Left hindlimb (tissue), 1 donor: ENCODE measurements at regions not wholly inside any gene's neighbourhood (a gene's known extent, or its start where the extent isn't known, plus 50 kb on each side); places are given as distances from the start of the nearest gene placed in this dataset.
"Not testable (repeated sequence)": the region's sequence is repeated elsewhere in the genome, so short reads cannot be mapped to it uniquely, and the experiment has no call there.

Experiments used
- DNase-seq: peaks from one replicate; pipeline ENCODE4 v3.0.0-alpha.2; 2018

DNA sequence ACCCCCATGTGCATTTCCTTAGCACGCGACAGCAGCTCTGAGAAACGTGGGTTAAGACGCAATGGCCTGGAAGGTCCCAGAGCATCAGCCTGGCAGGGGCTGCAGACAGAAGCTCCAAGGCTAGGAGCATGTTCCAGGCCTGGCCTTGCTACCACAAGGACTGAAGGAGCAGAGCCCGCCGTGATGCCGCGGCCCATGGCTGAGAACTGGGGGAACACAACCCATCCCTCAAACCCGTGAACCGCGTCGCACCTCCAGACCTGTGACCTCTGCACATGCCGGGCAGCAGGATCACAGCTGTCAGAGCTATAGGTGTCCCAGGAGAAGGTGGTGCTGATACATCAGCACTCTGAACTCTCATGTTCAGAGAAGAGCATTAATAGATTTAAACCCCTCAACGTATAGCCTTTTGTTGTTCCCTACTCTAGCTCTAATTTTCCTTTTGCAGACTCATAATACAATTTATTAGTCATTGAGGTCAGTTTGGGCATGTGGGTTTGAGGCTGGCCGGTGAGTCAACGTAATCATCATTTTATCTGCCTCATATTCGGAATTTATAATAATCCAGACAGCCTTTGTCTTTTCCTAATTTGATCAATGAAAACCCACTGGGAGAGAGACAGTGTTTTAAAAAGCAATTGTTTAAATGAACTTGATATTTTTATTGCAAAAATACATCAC lies 222.5 kb upstream of the TCERG1L start:
- no peak for DNase-seq

DNA sequence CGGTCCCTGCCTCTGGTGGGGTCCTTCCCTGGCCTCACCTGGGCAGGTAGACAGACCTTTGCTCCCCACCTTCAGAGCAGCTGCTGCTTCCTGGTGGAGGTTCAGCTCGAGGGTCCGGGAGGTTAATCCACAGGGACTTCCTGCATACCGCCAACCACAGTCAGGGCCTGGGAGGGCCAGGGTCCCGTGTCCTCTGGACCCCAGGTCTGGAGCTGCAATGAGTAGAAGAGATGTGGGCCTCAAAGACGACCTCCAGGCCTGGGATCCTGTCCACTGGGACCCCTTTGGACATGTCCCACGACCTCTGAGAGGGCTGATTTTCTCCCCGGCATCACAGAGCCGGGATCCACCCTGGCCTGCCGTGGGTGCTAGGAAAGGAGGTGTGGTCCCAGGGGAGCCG lies 223.3 kb upstream of the TCERG1L start:
- no peak for DNase-seq

DNA sequence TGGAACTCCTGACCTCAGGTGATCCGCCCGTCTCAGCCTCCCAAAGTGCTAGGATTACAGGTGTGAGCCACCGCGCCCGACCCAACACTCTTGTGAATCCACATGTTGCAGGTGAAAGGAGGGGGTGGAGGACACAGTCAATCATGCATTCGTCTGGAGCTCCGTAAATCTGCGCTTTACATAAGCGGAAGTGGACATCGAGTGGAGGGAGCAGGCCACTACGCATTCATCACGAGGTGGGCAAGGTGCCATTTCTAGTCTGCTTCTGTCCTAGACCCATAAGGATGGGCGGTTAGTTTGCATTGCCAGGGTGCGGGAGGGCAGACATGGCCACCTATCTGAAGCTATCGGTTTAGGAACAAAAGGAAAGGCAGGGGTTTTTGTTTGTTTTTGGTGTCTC lies 225.2 kb upstream of the TCERG1L start:
- no peak for DNase-seq

DNA sequence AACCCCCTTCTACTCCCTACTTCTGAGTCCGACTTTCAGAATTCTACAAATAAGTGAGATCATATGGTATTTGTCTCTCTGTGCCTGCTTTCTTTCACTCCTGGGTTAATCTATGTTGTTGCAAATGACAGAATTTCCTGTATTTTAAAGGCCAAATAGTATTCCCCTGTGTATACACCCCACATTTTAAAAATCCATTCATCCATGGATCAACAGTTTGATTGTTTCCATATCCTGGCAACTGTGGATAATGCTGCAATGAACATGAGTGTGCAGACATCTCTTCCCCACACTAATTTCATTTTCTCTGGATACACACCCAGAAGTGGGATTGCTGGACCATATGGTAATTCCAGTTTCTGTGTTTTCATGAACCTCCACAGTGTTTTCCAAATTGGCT lies 225.8 kb upstream of the TCERG1L start:
- DNase-seq = no peak

DNA sequence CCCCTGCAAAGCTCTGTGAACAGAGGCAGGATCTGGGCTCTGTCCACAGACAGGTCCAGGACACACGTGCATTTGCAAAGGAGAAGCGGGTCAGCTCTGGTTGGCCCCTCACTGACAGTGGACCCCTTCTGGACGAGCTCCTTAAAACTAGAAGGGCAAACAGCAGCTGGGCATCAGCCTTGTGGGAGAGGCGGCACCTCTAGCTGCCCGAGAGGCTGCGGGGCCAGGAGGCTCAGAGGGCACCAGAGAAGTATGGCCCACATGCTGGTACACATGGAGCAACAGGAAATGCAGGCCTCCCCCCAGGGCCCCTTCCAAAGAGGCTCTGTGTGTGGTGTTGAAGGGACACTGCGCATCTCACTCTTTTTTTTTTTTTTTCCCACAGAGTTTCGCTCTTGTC lies 233.0 kb upstream of the TCERG1L start:
- DNase-seq = no peak

DNA sequence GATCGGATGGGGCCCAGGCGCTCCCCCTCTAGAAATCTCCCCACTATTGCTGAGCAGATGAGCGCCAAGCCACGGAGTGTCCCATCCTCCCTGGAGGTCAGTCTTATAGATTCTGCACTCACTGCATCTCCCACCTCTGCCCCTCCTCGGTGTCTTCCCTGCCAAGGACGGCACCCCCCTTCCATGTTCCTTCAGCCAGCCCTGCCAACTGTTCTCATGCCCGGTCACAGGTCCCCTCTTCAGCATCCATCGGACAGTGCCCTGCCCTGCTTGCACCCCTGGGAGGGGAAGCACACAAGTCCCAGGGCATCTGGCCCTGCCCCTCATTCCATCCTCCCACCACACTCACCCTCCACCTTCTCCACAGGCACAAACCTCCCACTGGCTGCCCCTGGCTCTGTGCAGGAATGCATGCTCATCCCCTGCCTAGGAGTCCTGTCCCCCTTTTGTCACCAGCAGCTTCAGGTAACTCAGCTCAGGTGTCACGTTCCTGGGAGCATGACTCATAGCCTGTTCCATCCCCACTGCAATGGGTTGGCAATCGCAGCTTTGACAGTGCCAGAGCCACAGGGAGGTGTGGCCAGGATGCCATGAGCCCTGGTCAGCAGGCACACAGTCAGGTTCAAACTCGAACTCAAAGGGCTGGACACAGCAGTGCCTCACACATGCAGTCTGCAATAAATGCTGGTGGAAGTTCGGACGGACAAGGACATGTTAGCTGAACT lies 234.7 kb upstream of the TCERG1L start:
- DNase-seq = no peak

DNA sequence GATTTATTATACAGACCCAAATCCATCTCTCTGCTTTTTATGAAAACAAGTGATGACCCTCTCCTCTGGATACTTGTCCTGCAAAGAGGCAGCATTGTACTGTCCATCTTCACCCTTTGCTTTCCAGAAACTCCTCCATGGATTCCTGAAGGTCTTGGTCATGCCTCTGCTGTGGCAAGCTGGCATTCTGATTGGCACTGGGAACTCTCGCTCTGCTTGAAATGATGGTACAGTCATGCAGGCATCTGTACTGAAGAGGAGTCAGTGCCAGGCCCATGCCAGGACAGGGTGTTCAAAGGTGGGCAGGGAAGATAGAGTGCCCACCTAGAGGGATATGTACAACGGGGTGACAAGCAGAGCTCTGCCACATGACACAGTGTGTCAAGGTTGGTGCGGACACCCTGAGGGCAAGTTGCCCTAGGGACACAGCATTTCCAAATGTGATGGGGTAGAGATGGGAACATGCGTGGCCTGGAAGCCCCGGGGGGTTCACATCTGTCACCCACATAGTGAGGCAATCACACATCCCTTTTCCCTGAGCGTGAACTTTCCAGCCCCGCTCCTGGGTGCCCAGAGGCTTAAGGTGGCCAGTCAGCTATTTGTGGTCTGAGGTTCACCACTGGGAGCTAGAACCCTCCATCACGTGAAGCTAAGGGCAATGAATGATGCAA lies 235.7 kb upstream of the TCERG1L start:
- DNase-seq = no peak

DNA sequence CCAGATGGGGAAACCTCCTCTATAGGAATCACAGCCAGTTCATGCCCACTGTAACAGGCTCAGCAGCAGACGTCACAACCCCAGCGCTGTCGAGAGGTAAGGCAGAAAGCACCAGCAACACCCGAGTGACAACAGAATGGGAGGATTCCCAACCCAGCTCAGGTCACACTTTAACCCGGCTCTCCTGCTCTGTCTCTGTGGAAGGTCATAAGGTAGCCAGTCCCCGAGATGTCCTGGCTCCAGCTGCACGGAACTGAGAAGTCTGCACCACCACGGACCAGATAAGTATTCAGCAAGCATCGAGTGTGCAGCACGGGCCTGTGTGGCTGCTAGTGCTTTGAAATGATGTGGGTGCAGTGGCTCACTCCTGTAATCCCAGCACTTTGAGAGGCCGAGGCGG lies 236.7 kb upstream of the TCERG1L start:
- DNase-seq = no peak

DNA sequence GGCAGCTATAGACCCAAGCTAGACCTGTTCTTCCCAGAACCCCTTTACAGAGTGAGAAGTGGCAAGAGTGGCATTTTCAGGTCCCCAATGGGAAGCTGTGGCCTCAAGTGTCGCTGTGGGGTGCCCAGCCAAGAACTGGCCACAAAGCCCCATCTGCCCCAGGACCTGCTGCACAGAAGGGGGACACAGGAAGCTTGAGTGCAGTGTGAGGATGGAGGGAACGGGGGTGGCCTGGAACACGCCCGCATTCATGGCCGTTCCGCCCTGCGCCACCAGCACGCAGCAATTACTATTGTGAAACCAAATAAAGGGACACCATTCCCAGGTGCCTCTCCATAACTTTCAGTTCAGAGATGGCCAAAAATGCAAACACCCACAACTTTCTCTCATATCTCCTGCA lies 237.6 kb upstream of the TCERG1L start:
- DNase-seq = no peak

DNA sequence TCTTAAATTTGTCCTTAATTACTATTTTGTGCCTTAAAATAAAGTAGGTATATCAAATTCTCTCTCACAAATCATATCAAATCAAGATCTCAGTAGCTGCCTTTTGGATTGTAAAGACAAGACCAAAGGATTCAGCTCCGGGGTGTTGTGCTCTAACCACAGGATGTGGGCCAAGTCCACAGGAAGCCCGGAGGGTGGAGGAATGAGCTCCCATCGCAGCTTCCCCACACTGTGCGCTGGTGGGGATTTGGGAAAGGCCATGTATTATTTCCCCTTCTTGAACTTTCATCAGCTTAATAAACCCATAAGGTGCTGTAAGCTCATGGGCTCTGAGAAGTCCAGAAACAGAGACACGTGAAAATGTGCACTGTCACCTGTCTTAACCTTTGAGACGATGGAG lies 241.6 kb upstream of the TCERG1L start:
- DNase-seq = no peak

DNA sequence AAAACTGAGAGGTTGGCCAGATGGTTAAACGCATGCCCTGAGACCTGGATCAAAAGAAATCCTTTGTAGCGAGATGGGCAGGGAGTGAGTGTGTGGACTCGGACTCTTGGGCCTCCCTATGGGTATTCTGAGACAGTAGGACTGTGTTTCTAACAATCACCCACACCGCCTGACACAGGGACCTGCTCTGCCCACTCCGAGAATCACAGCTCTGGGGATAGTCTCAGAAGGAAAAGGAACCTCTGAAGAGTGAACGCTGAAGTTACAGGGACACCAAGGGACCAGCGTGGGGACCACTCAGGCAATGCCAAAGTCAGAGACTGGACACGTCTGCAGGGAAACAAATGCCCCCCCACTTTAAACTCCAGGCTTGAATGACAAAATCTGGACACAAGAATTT lies 242.1 kb upstream of the TCERG1L start:
- no peak for DNase-seq

DNA sequence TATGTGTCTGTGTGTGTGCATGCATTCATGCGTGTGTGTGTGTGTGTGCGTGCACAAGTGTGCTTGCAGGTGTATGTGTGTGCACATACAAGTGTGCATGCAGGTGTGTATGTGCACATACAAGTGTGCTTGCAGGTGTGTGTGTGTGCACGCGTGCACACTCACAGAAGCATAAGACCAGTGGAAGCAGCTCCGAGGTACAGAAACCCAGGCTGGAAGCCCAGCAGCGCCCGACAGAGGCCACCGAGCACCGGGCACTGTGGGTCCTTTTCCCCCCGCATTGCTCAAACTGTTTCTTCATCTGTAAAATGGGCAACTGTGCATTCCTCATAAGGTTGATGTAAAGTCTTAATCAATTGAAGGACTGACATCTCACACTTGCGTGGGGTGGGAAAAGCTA lies 243.3 kb upstream of the TCERG1L start:
- no peak for DNase-seq

DNA sequence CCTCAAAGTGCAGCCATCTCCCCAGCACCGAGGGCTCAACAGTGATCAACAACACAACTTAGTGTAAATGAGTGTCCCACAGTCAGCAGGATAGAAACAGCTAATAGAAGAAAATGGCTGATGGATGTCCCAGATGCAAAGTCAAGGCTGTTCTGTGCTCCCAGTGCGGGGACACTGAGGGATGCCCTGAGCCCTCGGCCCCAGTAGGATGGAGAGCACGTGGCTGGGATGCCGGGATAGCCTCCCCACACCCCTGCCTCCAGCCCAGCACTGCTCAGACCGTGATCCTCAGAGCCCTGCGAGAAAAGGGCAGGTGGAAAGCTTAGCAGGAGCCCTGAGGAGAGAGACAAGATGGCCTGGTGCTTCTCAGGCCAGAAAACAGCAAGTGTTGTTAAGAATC lies 243.9 kb upstream of the TCERG1L start:
- no peak for DNase-seq

DNA sequence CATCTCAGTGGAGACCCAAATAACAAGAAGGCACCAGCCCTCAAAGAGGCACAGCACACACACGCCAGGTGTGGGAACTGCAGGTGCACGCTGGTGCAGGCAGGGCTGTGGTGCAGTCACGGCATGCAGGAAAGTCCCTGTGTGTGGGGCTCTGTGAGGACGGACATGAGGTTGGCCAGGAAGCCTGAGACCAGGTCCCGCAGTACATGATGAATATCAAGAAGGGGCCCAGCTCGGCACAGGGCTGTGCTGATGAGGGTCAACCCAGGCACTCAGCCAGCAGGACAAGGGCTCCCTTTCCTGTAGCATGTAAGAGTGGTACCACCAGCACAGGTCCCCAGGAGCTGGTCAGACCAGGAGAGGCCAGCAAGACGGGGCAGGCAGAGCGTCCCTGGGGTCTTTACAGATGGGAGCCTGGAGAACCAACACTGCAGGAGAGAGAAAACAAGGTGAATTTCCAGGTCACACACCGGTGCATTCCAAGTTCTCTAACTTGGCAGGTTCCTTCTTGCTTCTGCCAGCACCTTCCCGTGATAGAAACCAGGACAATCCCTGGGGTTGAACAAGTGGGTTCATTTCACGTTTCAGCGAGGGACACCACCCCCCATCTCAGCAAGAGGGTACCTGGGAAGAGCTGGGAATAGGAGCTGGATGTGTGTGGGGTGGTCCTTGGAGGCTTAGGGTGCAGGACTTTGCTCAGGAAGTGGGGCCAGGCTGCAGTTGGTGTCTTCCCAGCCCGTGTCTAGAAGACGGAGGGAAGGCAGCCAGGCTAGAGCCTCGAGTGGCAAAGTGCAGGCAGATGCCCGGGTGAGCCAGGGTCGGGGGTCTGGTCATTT lies 244.8 kb upstream of the TCERG1L start:
- DNase-seq = no peak

DNA sequence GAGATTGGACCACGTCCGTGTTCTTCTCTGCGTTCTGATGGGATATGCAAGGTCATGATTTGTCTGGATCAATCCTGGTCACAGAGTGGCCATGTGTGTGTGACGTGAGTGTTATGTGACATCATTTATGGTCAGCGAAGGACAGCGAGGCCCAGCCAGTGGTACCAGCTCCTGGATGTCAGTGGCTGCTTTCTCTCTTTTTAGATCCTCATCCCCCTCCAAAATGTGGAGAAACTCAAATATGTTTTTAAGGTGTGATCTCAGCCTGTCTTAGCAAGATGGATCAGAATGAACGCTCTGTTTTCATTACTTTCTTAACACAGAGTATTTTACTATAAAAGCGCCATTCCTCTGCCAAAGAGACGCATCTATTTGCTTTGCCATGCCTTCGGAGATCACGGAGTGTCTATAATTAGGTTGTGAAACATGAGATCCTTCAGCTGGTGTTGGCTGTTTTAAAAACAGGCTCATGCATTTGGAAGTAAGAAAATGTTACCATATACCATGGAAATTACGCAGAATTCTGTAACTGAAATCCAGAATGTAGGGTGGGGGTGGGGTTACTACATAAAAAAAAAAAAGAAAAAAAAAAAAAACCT lies 245.5 kb upstream of the TCERG1L start:
- no peak for DNase-seq

DNA sequence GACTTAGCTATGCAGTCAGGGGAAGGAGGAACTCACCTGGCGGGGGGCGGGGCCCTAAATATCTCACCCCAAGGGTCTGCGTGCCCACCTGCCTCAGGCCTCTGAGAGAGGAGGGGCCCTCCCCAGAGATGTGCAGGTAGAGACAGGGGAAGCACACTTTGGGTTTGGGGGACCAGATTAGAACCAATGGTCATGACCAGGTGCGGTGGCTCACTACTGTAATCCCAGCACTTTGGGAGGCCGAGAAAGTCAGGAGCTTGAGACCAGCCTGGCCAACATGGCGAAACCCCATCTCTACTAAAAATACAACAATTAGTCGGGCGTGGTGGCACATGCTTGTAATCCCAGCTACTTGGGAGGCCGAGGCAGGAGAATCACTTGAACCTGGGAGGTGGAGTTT lies 246.4 kb upstream of the TCERG1L start:
- DNase-seq = not testable (repeated sequence)

DNA sequence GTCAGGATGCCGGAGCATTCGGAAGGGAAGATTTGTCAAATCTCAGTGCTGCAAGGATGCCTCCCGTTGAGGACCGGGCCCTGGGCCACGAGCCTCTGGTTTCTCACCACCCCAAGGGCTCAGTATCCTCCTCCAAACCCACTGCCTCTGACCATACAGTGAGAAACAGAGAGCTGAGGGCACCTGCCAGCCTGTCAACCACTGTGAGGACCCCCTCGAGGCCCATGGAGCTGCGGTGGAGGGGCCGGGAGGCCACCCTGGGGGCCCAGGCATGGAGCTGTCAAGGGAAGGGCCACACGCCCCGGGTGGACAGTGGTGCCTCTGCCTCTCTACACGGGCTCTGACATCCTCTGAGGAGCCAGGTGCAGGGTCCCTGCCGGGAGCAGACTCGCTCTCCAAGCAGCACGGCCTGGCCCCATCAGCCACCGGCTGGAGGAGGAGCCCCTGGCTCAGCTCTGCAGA lies 248.0 kb upstream of the TCERG1L start:
- no peak for DNase-seq

DNA sequence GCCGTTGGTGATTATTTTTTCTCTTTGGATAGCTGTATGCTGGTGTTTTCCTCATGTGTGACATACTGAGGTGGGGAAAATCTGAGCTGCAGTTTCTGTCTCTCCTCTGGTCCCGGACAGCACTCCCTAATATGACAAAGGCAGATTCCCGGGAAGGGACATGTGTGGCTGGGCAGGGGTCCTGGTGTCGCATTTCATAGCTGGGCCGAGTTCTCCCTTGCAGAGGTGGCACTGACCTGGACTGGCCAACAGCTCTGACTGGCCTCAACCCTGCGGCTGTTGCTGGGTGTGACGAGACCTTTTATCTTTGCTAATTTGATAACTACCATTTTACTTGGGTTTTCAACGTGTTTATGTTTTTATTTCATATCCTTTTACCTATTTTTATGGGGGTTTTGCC lies 248.6 kb upstream of the TCERG1L start:
- no peak for DNase-seq

DNA sequence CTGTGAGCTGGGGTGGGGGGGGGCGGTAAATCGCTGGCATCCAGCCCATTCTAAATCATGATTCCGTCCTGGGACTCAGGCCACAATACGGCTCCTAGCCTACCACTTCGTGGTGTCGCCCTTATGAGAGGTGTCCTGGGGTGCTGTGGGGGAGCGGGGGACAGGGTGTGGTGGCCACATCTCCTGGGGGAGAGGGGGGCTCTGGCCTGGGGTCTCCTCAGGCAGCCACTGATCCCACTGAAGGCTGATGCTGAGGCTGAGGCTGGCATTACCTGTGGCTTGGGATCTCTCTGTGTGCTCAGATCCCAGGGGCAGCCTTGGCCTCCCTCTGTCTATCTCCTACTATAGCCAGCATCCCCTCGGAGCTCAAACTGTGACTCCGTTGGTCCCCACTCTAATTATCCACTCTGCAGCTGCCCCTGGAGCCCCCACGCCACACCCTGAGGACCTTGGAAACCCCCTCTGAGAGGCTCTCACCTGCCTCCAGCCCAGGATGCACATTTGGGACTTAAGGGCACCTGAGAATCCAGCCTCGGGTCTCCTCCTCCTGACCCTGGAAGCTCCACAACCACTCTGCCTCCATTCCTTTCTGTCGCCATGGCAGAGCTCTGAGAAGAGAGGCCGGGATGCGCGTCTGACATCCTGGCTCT lies 249.3 kb upstream of the TCERG1L start:
- no peak for DNase-seq

DNA sequence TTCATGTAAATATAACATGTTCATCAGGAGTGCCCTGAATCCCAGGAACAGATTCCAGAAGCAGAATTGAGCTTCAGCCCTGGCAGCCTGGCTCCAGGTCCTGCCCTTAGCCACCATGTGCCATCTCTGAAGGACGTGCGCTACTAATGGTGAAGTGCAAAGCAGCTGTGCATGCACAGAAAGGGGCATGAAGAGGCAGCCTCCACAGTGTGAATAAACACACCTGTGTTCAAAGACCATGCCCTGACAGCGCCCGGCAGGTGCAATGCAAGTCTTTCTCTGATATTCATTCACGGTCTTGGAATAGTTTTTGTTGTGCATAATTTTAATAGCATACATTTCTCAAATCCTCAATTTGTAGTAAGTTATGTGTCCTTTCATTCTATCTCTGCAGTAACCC lies 250.4 kb upstream of the TCERG1L start:
- no peak for DNase-seq

DNA sequence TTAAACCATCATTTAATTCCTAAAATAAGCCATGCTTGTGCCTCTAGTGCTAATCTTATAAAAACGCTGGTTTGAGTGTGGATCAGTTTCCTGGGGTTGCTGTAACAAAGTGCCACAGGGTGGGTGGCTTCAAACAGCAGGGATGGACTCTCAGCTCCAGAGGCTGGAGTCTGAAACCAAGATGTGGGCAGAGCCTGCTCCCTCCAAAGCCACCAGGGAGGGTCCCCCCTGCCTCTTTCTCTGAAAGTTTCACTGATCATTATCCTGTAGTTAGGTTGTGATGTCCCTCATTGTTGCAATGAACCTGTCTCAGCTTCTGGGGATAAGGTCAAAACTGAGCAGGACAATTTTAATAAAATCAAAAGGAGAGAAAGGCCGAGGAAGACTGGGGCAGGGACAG lies 251.9 kb upstream of the TCERG1L start:
- DNase-seq = no peak
